GM20431 (cell line): ENCODE measurements at regions not wholly inside any gene's neighbourhood (a gene's known extent, or its start where the extent isn't known, plus 50 kb on each side); places are given as distances from the start of the nearest gene placed in this dataset.

Experiments used
- in situ Hi-C: fragments of 300-500 bp; cut with MseI, MboI; formaldehyde crosslinking; loops from one replicate; pipeline ENCODE4 v1.15.0; 2020; ENCODE audit warnings: low sequenced_read_pairs; ENCODE audit not compliant: unreplicated experiment

DNA sequence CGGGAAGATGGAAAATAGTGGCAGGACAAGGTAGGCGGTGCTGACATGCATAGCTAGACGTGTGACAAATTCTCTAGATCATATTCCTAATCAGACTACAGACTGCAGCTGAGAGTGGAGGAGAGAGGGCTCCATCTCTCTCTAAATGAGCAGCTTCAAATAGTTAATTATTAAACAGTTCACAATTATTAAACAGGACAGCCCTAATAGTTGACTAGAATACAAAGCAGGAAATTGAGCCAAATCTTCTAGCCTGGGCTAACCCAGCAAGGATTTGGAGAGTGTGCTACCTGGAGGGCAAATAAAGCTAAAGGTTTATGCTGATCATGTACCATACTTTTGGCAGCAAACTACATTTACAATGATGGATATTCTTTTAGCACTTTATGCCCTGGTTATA, 54.4 kb upstream of the CWC22 start:
- in situ Hi-C loops, result no loop called here

DNA sequence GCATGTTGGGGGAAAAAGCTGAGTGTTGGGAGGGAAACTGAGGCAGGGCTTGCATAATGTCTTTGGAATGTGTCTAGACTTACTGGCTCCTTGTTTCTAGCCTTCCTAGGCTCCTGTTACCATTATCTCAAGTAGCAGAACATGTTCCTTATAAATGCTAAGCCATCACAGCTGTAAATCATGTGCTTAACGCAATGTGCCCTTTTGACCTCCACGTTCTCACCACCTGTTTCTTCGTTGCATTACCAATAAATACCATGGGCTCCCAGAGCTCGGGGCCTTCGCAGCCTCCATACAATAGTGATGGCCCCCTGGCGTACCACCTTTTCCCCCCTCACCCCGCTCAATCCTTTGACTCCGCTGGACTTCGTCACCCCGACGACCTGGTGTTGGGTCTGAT, 54.0 kb upstream of the CWC22 start:
- in situ Hi-C loops, result no loop called here

DNA sequence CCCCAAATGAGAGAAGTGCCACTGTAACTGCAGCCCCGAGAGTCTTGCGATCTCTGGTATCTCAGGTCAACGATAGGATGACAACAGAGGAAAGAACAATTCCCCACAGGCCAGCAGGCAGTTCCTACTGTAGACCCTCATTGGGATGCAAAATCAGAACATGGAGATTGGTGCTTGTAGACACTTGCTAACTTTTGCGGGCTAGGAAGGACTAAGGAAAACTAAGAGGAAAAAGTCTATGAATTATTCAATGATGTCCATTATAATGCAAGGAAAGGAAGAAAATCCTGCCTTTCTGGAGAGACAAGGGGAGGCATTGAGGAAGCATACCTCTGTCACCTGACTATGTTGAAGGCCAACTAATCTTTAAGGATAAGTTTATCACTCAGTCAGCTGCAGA, 51.9 kb upstream of the CWC22 start:
- in situ Hi-C loops, result no loop called here

DNA sequence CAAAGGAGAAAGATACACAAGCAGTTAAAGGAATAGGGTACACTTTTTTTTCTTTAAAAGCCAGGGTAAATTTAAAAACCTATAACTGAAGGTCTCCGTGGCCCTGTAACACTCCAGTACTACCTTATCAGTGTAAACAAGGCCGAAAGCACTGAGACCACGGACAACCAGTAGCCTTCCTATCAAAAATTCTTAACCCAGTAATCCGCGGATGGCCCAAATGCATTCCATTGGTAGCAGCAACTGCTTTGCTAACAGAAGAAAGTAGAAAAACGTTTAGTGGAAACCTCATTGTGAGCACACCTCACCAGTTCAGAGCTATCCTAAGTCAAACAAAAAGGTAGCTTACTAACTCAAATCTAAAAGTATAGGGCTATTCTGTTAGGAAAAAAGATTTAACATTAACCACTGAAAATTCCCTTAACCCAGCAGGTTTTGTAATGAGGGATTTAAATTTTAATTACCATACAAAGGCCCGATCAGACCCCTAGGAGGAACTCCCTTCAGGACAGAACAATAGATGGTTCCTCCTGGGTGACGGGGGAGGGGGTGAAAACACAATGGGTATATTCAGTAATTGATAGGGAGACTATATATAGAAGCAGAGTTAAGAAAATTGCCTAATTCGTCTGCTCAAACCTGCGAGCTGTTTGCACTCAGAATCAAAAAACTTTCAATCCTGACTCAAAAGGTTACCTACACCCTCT, 50.8 kb upstream of the CWC22 start:
- in situ Hi-C loops, result no loop called here
